PFSK-1 (cell line): ENCODE measurements at regions not wholly inside any gene's neighbourhood (a gene's known extent, or its start where the extent isn't known, plus 50 kb on each side); places are given as distances from the start of the nearest gene placed in this dataset.

ENCODE experiments used
- FOXP2 ChIP-seq: optimal IDR thresholded peaks from 2 replicates; pipeline ENCODE3; 2011; ENCODE audit warnings: borderline replicate concordance, control low read depth, inconsistent platforms; ENCODE audit not compliant: insufficient read depth; ENCODE audit errors: extremely low read length, extremely low read depth
- POLR2AphosphoS5 ChIP-seq: IDR thresholded peaks from 2 replicates; pipeline ENCODE4 v1.6.1; 2012; ENCODE audit warnings: low read depth, mild to moderate bottlenecking, control low read depth, low read length, moderate library complexity
- REST ChIP-seq, 2 experiments: IDR thresholded peaks; 2 replicates each; pipeline versions ENCODE4 v1.6.1 to v1.8.0; 2011 to 2012; ENCODE audit warnings: low read depth in 2 of 2, low read length in 2 of 2, control low read depth in 1 of 2, inconsistent platforms in 1 of 2, mild to moderate bottlenecking in 1 of 2, moderate library complexity in 1 of 2; ENCODE audit not compliant: insufficient read depth in 1 of 2
- SIN3A ChIP-seq: IDR thresholded peaks from 2 replicates; pipeline ENCODE4 v1.6.1; 2012; ENCODE audit warnings: mild to moderate bottlenecking, low read length, moderate library complexity, borderline replicate concordance; ENCODE audit not compliant: insufficient read depth
- TAF1 ChIP-seq: IDR thresholded peaks from 2 replicates; pipeline ENCODE4 v1.6.1; 2012; ENCODE audit warnings: low read length, control low read depth, borderline replicate concordance; ENCODE audit not compliant: insufficient read depth

- TF ChIP-seq POLR2AphosphoS5 = no peak
- TF ChIP-seq REST (IDR thresholded peaks at IDR 0.05; ENCODE audit: insufficient read depth in 1 of 2, low read depth in 2 of 2, low read length in 2 of 2) = no peak
- no peak for TF ChIP-seq SIN3A
- TF ChIP-seq FOXP2 = no peak
- no peak for TF ChIP-seq TAF1
Measured at GRCh38 chr18:5059696-5060032, 137.4 kb downstream of the AKAIN1 start.

DNA sequence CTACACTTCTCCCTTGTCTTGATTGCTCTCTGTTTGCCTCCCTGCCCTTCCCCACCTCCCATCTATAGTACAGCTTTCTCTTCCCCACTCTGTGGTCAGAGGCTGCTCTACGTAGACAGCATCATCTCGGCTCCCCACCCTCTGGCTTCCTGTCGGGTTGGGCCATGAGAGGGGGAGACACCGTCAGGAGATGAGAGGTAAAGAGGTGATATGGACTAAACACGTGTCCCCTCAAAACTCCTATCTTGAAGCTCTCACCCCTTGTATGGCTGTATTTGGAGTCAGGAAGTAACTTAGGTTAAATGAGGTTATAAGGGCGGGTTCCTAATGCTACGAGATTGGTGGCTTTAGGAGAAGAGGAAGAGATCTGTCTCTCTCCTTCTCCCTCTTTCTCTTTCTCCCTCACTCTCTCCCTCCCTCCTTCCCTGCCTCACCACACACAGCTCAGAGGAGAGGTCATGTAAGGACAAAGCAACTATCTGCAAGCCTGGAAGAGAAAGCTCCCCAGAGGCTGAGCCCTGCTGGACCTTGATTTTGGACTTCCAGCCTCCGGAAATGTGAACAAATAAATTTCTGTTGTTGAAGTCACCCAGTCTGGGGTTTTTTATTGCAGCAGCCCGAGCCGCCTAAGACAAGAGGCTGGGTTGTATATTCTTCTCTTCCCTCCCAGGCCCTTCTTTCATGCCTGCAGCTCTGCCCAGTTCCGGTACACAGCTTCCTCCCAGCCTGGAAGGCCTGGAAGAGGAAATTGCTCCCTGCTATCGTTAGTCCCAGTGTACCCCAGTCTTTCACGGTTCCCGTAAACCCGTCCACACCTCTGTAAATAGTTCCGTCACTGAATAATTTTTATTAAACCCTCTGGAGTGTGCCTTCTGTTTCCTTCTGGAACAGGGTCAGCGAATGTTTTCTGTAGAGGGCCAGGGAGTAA is 138.0 kb downstream of the AKAIN1 start:
- TF ChIP-seq POLR2AphosphoS5 = no peak
- no peak for TF ChIP-seq TAF1
- TF ChIP-seq FOXP2 = no peak
- no peak for TF ChIP-seq SIN3A
- TF ChIP-seq REST (IDR thresholded peaks at IDR 0.05; ENCODE audit: insufficient read depth in 1 of 2, low read depth in 2 of 2, low read length in 2 of 2) = no peak

- TF ChIP-seq TAF1 (no peak), FOXP2 (no peak), POLR2AphosphoS5 (no peak), SIN3A (no peak), REST (IDR thresholded peaks at IDR 0.05; ENCODE audit: insufficient read depth in 1 of 2, low read depth in 2 of 2, low read length in 2 of 2) (no peak)
Measured at GRCh38 chr18:5057386-5058348, 139.4 kb downstream of the AKAIN1 start.

GRCh38 chr18:5052491-5052890 is 144.6 kb downstream of the AKAIN1 start:
- TF ChIP-seq REST (IDR thresholded peaks at IDR 0.05; ENCODE audit: insufficient read depth in 1 of 2, low read depth in 2 of 2, low read length in 2 of 2) (no peak), SIN3A (no peak), FOXP2 (no peak), TAF1 (no peak), POLR2AphosphoS5 (no peak)
